ENCODE measurements at regions not wholly inside any gene's neighbourhood (a gene's known extent, or its start where the extent isn't known, plus 50 kb on each side); places are given as distances from the start of the nearest gene placed in this dataset.

DNA sequence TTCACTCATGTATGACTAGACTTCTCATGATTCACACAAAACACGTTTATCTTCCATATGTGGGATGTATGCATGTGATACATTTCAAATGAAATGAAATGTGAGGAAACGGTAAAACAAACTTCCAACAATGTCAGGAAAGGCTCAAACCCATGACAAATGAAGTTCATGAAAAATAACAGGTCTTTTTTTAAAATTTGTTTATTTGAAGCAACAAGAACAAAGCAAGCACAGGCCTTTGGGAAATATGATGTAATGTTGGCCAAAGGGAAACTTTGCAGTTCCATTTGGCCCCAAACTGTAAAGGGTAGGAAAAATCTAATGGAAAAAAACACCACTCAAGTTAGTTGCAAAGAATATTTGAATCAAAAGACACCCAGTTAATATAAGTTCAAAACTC, 463.8 kb upstream of the ARGLU1 start:
- TF ChIP-seq, protein P1, sequence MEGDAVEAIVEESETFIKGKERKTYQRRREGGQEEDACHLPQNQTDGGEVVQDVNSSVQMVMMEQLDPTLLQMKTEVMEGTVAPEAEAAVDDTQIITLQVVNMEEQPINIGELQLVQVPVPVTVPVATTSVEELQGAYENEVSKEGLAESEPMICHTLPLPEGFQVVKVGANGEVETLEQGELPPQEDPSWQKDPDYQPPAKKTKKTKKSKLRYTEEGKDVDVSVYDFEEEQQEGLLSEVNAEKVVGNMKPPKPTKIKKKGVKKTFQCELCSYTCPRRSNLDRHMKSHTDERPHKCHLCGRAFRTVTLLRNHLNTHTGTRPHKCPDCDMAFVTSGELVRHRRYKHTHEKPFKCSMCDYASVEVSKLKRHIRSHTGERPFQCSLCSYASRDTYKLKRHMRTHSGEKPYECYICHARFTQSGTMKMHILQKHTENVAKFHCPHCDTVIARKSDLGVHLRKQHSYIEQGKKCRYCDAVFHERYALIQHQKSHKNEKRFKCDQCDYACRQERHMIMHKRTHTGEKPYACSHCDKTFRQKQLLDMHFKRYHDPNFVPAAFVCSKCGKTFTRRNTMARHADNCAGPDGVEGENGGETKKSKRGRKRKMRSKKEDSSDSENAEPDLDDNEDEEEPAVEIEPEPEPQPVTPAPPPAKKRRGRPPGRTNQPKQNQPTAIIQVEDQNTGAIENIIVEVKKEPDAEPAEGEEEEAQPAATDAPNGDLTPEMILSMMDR (IDR thresholded peaks at IDR 0.05; ENCODE audit: insufficient read depth, low read length, poor library complexity, severe bottlenecking): no peak
- no peak for TF ChIP-seq EZH2phosphoT487 (conservative IDR thresholded peaks at IDR 0.05; ENCODE audit: low read length)

Data from SU-DHL-6 (cell line).